PC-3 (cell line): ENCODE measurements at regions not wholly inside any gene's neighbourhood (a gene's known extent, or its start where the extent isn't known, plus 50 kb on each side); places are given as distances from the start of the nearest gene placed in this dataset.

ENCODE experiments used
- EZH2phosphoT487 ChIP-seq: fragments of 300-600 bp; sonication (generic); IDR thresholded peaks from 2 replicates; pipeline ENCODE4 v1.6.1; 2018; ENCODE audit warnings: mild to moderate bottlenecking, antibody characterized with exemption, low read length, borderline replicate concordance
- TF ChIP-seq, protein P1 (sequence below): fragments of 300-600 bp; sonication (generic); conservative IDR thresholded peaks from 2 replicates; pipeline ENCODE4 v1.5.1; 2017; ENCODE audit warnings: antibody characterized with exemption, low read depth, mild to moderate bottlenecking, low read length

- TF ChIP-seq, protein P1, sequence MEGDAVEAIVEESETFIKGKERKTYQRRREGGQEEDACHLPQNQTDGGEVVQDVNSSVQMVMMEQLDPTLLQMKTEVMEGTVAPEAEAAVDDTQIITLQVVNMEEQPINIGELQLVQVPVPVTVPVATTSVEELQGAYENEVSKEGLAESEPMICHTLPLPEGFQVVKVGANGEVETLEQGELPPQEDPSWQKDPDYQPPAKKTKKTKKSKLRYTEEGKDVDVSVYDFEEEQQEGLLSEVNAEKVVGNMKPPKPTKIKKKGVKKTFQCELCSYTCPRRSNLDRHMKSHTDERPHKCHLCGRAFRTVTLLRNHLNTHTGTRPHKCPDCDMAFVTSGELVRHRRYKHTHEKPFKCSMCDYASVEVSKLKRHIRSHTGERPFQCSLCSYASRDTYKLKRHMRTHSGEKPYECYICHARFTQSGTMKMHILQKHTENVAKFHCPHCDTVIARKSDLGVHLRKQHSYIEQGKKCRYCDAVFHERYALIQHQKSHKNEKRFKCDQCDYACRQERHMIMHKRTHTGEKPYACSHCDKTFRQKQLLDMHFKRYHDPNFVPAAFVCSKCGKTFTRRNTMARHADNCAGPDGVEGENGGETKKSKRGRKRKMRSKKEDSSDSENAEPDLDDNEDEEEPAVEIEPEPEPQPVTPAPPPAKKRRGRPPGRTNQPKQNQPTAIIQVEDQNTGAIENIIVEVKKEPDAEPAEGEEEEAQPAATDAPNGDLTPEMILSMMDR: no peak
- no peak for TF ChIP-seq EZH2phosphoT487
These were observed 453.2 kb downstream of the NR2F2 start for GRCh38 chr15:96783746-96784145.
